K562 (cell line): ENCODE measurements at regions not wholly inside any gene's neighbourhood (a gene's known extent, or its start where the extent isn't known, plus 50 kb on each side); places are given as distances from the start of the nearest gene placed in this dataset.

Experiments used
- EZH2 ChIP-seq: IDR thresholded peaks from 2 replicates; pipeline ENCODE4 v1.6.1; 2012; ENCODE audit warnings: low read depth, mild to moderate bottlenecking, inconsistent platforms, low read length, borderline replicate concordance
- TAF1 ChIP-seq: IDR thresholded peaks from 2 replicates; pipeline ENCODE4 v1.6.1; 2011; ENCODE audit warnings: mild to moderate bottlenecking, low read length, moderate library complexity; ENCODE audit not compliant: insufficient read depth, control insufficient read depth, severe bottlenecking; ENCODE audit errors: extremely low read depth
- TF ChIP-seq, protein P1 (sequence below): sonication (generic); formaldehyde crosslinking; IDR thresholded peaks from 2 replicates; pipeline ENCODE4 v1.8.1; 2022; ENCODE audit warnings: missing genetic modification reagents
- TF ChIP-seq, protein P2 (sequence below): sonication (generic); formaldehyde crosslinking; IDR thresholded peaks from 2 replicates; pipeline ENCODE4 v1.5.0; 2020; ENCODE audit warnings: missing genetic modification reagents

DNA sequence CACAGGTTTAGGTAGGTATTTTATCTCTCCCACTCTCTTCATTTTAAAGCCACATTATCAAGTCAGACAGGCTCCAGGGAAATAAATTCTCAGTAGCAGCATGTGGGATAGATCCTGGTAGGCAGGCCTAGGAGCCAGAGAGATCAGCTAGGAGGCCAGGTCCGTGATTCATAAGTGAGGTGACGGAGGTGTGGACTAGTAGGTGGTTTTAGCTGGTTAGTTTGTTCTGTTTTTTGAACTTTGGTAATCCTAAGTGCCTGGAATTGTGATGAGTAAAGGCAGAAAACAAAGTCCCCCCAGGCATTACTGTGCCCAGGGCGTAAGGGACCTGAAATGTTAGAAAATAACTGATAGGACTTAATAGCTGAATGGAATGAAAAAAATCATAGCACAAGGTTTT, 53.6 kb upstream of the E2F3 start:
- TF ChIP-seq EZH2 (no peak), TAF1 (no peak)
- TF ChIP-seq, protein P1, sequence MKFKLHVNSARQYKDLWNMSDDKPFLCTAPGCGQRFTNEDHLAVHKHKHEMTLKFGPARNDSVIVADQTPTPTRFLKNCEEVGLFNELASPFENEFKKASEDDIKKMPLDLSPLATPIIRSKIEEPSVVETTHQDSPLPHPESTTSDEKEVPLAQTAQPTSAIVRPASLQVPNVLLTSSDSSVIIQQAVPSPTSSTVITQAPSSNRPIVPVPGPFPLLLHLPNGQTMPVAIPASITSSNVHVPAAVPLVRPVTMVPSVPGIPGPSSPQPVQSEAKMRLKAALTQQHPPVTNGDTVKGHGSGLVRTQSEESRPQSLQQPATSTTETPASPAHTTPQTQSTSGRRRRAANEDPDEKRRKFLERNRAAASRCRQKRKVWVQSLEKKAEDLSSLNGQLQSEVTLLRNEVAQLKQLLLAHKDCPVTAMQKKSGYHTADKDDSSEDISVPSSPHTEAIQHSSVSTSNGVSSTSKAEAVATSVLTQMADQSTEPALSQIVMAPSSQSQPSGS (CRISPR knock-in tag), result no peak
- TF ChIP-seq, protein P2, sequence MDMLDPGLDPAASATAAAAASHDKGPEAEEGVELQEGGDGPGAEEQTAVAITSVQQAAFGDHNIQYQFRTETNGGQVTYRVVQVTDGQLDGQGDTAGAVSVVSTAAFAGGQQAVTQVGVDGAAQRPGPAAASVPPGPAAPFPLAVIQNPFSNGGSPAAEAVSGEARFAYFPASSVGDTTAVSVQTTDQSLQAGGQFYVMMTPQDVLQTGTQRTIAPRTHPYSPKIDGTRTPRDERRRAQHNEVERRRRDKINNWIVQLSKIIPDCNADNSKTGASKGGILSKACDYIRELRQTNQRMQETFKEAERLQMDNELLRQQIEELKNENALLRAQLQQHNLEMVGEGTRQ, result no peak
